ENCODE measurements at regions not wholly inside any gene's neighbourhood (a gene's known extent, or its start where the extent isn't known, plus 50 kb on each side); places are given as distances from the start of the nearest gene placed in this dataset.

DNA sequence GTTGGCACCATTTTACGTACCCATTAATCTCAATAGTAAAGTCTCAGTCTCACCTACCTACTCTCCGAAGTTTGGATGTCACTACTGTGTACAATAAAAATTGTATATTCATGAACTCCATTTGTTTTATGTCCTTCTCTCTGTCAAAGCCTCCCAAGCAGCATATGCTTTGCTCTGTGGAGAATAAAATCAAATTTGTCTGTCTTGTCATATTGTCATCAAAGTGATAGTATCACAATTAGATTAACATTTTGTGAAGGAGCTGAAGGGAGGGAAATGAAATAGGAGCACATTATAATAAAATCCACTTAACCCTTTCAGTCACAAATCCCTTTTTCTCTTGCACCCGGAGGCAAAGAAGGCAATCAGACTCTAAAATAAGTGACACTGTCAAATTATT lies 177.1 kb upstream of the RRP15 start:
- no peaks in the 10 kb centered on the region for H3K9me3 ChIP-seq (ENCODE audit: control insufficient read depth, insufficient read depth, low read length)
- H3K36me3 ChIP-seq (ENCODE audit: control insufficient read depth, low read length), result no peaks in the 10 kb centered on the region
- no peak overlapping the region for H3K27ac ChIP-seq (ENCODE audit: low read depth, low read length)
- no peaks in the 10 kb centered on the region for H3F3A ChIP-seq (ENCODE audit: control insufficient read depth, insufficient read depth)
- no peaks in the 10 kb centered on the region for H4K20me1 ChIP-seq (ENCODE audit: control insufficient read depth, insufficient read depth, low read depth, low read length)
- no peaks in the 10 kb centered on the region for H3K27me3 ChIP-seq (ENCODE audit: control insufficient read depth, low read length)
- no peak overlapping the region for H3K4me2 ChIP-seq (ENCODE audit: low read length)
- no peaks in the 10 kb centered on the region for H3K79me2 ChIP-seq (ENCODE audit: control insufficient read depth, low read length)
- no peaks in the 10 kb centered on the region for H3K9me2 ChIP-seq (replicated peaks; ENCODE audit: control insufficient read depth, low read length)
- TF ChIP-seq CTCF (IDR thresholded peaks at IDR 0.05; ENCODE audit: low read depth, low read length, poor library complexity, severe bottlenecking) (no peak), EZH2phosphoT487 (IDR thresholded peaks at IDR 0.05; ENCODE audit: borderline replicate concordance, low read length) (no peak)
- no peaks in the 10 kb centered on the region for H3K4me1 ChIP-seq (ENCODE audit: control insufficient read depth, low read length)
- no peak overlapping the region for H3K4me3 ChIP-seq (ENCODE audit: low read length)

GRCh38 chr1:218112862-218113261 lies 172.2 kb upstream of the RRP15 start:
- Histone ChIP-seq H3K79me2 (ENCODE audit: control insufficient read depth, low read length) (no peaks in the 10 kb centered on the region), H3K27me3 (ENCODE audit: control insufficient read depth, low read length) (no peaks in the 10 kb centered on the region), H3F3A (ENCODE audit: control insufficient read depth, insufficient read depth) (no peaks in the 10 kb centered on the region), H3K4me3 (ENCODE audit: low read length) (no peak overlapping the region), H4K20me1 (ENCODE audit: control insufficient read depth, insufficient read depth, low read depth, low read length) (no peaks in the 10 kb centered on the region), H3K4me1 (ENCODE audit: control insufficient read depth, low read length) (no peaks in the 10 kb centered on the region), H3K27ac (ENCODE audit: low read depth, low read length) (no peak overlapping the region), H3K9me2 (replicated peaks; ENCODE audit: control insufficient read depth, low read length) (no peaks in the 10 kb centered on the region), H3K9me3 (ENCODE audit: control insufficient read depth, insufficient read depth, low read length) (no peaks in the 10 kb centered on the region), H3K4me2 (ENCODE audit: low read length) (no peak overlapping the region), H3K36me3 (ENCODE audit: control insufficient read depth, low read length) (no peaks in the 10 kb centered on the region)
- TF ChIP-seq CTCF (IDR thresholded peaks at IDR 0.05; ENCODE audit: low read depth, low read length, poor library complexity, severe bottlenecking), result no peak
- no peak for TF ChIP-seq EZH2phosphoT487 (IDR thresholded peaks at IDR 0.05; ENCODE audit: borderline replicate concordance, low read length)

GRCh38 chr1:218123968-218124367 lies 161.1 kb upstream of the RRP15 start:
- Histone ChIP-seq H3K36me3 (ENCODE audit: control insufficient read depth, low read length) (no peaks in the 10 kb centered on the region), H3K9me2 (replicated peaks; ENCODE audit: control insufficient read depth, low read length) (no peaks in the 10 kb centered on the region), H4K20me1 (ENCODE audit: control insufficient read depth, insufficient read depth, low read depth, low read length) (no peaks in the 10 kb centered on the region), H3F3A (ENCODE audit: control insufficient read depth, insufficient read depth) (no peaks in the 10 kb centered on the region), H3K4me1 (ENCODE audit: control insufficient read depth, low read length) (no peaks in the 10 kb centered on the region), H3K79me2 (ENCODE audit: control insufficient read depth, low read length) (no peaks in the 10 kb centered on the region), H3K27me3 (ENCODE audit: control insufficient read depth, low read length) (no peaks in the 10 kb centered on the region), H3K4me2 (ENCODE audit: low read length) (no peak overlapping the region), H3K4me3 (ENCODE audit: low read length) (no peak overlapping the region), H3K9me3 (ENCODE audit: control insufficient read depth, insufficient read depth, low read length) (no peaks in the 10 kb centered on the region), H3K27ac (ENCODE audit: low read depth, low read length) (no peak overlapping the region)
- TF ChIP-seq EZH2phosphoT487 (IDR thresholded peaks at IDR 0.05; ENCODE audit: borderline replicate concordance, low read length) (no peak), CTCF (IDR thresholded peaks at IDR 0.05; ENCODE audit: low read depth, low read length, poor library complexity, severe bottlenecking) (no peak)

- no peaks in the 10 kb centered on the region for H3K27me3 ChIP-seq (ENCODE audit: control insufficient read depth, low read length)
- no peaks in the 10 kb centered on the region for H3F3A ChIP-seq (ENCODE audit: control insufficient read depth, insufficient read depth)
- TF ChIP-seq EZH2phosphoT487 (IDR thresholded peaks at IDR 0.05; ENCODE audit: borderline replicate concordance, low read length) (no peak), CTCF (IDR thresholded peaks at IDR 0.05; ENCODE audit: low read depth, low read length, poor library complexity, severe bottlenecking) (no peak)
- no peak overlapping the region for H3K4me3 ChIP-seq (ENCODE audit: low read length)
- no peaks in the 10 kb centered on the region for H3K9me2 ChIP-seq (replicated peaks; ENCODE audit: control insufficient read depth, low read length)
- no peaks in the 10 kb centered on the region for H3K79me2 ChIP-seq (ENCODE audit: control insufficient read depth, low read length)
- no peak overlapping the region for H3K4me2 ChIP-seq (ENCODE audit: low read length)
- no peak overlapping the region for H3K27ac ChIP-seq (ENCODE audit: low read depth, low read length)
- no peaks in the 10 kb centered on the region for H3K4me1 ChIP-seq (ENCODE audit: control insufficient read depth, low read length)
- no peaks in the 10 kb centered on the region for H4K20me1 ChIP-seq (ENCODE audit: control insufficient read depth, insufficient read depth, low read depth, low read length)
- H3K9me3 ChIP-seq (ENCODE audit: control insufficient read depth, insufficient read depth, low read length), result no peaks in the 10 kb centered on the region
- H3K36me3 ChIP-seq (ENCODE audit: control insufficient read depth, low read length), result no peaks in the 10 kb centered on the region
These were observed 149.7 kb upstream of the RRP15 start for GRCh38 chr1:218135371-218135770.
